Spleen (tissue), 7 donors: ENCODE measurements at regions not wholly inside any gene's neighbourhood (a gene's known extent, or its start where the extent isn't known, plus 50 kb on each side); places are given as distances from the start of the nearest gene placed in this dataset.

ENCODE experiments used
- POLR2A ChIP-seq, 3 donors: fragments of 450-650 bp; IDR thresholded peaks; one replicate each; pipeline ENCODE4 v1.5.1; 2017; ENCODE audit warnings: antibody characterized with exemption in 3 of 3, mild to moderate bottlenecking in 1 of 3
- TF ChIP-seq, protein P1 (sequence below), 11 experiments: fragments of 200-600 bp in 7 of 11; fragments of 450-650 bp in 4 of 11; sonication (generic) in 4 of 11; IDR thresholded peaks in 8 of 11; conservative IDR thresholded peaks in 3 of 11; 1 replicate in 7 of 11; 2 replicates in 4 of 11; pipeline versions ENCODE4 v1.4.0 to v1.8.0; 2016 to 2021; ENCODE audit warnings: antibody characterized with exemption in 11 of 11, inconsistent platforms in 4 of 11, mild to moderate bottlenecking in 1 of 11
- donor health status: DM: no; HTN: no; CAD: no; lungs with moderate emphysema.
- donor health status: DM: no; HTN: no; CAD: no.
- donor health status: DM: no; HTN: no; CAD: no.

DNA sequence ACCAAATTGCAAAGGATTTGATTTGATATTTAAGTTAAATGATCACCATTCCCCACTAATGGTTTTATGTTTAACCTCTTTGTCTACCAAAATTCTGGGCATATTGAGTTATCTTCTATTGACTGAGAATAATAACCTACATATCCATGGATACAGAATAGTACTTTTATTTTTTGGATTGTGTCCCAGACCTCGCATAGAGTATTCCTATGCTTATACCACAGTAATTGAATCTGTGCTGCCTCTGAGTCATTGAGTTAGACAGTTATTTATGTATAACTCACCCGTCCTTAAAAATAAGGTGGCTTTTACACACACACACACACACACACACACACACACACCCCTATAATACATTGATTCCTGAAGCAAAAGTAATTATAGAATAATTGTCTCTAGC is 690.1 kb upstream of the BCHE start:
- TF ChIP-seq, protein P1, sequence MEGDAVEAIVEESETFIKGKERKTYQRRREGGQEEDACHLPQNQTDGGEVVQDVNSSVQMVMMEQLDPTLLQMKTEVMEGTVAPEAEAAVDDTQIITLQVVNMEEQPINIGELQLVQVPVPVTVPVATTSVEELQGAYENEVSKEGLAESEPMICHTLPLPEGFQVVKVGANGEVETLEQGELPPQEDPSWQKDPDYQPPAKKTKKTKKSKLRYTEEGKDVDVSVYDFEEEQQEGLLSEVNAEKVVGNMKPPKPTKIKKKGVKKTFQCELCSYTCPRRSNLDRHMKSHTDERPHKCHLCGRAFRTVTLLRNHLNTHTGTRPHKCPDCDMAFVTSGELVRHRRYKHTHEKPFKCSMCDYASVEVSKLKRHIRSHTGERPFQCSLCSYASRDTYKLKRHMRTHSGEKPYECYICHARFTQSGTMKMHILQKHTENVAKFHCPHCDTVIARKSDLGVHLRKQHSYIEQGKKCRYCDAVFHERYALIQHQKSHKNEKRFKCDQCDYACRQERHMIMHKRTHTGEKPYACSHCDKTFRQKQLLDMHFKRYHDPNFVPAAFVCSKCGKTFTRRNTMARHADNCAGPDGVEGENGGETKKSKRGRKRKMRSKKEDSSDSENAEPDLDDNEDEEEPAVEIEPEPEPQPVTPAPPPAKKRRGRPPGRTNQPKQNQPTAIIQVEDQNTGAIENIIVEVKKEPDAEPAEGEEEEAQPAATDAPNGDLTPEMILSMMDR (IDR thresholded peaks at IDR 0.05 in 8 of 11, conservative IDR thresholded peaks at IDR 0.05 in 3 of 11), result no peak
- TF ChIP-seq POLR2A (IDR thresholded peaks at IDR 0.05), result no peak
